ENCODE measurements at regions not wholly inside any gene's neighbourhood (a gene's known extent, or its start where the extent isn't known, plus 50 kb on each side); places are given as distances from the start of the nearest gene placed in this dataset.
A peak's percentile ranks its signal among the peaks of the same experiment; 100 is the strongest.
"Not testable (repeated sequence)": the region's sequence is repeated elsewhere in the genome, so short reads cannot be mapped to it uniquely, and the experiment has no call there.

DNA sequence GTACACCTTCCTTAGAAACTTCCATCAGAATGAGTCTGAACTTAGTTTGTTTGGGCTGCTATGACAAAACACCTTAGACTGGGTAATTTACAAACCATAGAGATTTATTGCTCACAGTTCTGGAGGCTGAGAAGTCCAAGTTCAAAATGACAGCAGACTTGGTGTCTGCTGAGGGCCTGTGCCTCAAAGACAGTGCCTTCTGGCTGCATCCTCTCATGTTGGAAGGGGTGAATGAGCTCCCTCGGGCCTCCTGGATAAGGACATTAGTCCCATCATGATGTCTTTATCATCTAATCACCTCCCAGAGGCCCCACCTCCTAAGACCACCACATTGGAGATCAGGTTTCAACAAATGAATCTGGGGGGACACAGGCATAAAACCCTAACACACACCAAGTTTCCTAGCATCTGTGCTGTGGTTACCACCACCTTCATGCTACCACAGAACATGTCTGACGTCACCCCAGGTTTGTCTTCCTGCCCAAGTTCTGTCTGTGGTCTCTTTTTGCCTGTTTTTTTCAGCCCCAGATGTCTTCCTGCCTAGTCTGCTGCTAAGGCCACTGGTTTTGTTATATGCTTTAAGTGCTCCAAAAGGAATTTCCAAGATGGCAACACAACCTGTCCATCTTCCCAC is 150.9 kb upstream of the COBL start:
- DNase-seq = no peak

GRCh38 chr7:51459809-51460208 is 143.2 kb upstream of the COBL start:
- DNase-seq = no peak

GRCh38 chr7:51458693-51459092 is 142.1 kb upstream of the COBL start:
- DNase-seq = no peak

- no peak for DNase-seq
These were observed 140.5 kb upstream of the COBL start for GRCh38 chr7:51457079-51457478.

GRCh38 chr7:51456431-51457060 is 139.9 kb upstream of the COBL start:
- DNase-seq = no peak

- DNase-seq = no peak
These were observed 139.3 kb upstream of the COBL start for GRCh38 chr7:51455948-51456347.

DNA sequence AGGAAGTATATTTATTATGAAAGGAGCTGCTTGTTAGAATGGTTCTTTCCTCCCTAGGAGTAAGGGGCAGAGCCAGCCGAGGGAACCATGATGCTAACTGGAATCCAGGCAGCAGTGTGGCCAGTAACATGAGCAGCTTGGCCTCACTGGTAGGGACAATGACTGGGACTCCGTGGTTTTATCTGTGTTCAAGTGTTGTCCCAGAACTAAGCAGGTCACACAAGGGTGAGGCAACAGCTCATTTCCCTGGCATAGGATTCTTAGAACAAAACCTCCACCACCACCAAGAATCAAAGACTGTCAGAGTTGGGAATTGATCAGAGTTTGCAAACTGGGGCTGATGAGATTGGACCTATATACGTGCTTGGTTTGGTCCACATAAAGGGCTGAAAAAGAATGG is 138.9 kb upstream of the COBL start:
- DNase-seq = no peak

- no peak for DNase-seq
These were observed 138.5 kb upstream of the COBL start for GRCh38 chr7:51455086-51455485.

GRCh38 chr7:51452694-51453093 is 136.1 kb upstream of the COBL start:
- DNase-seq = no peak

GRCh38 chr7:51451751-51452476 is 135.3 kb upstream of the COBL start:
- DNase-seq = no peak

- no peak for DNase-seq
These were observed 133.9 kb upstream of the COBL start for GRCh38 chr7:51450541-51450940.

- no peak for DNase-seq
These were observed 130.2 kb upstream of the COBL start for GRCh38 chr7:51446785-51447184.

GRCh38 chr7:51446356-51446755 is 129.7 kb upstream of the COBL start:
- no peak for DNase-seq

DNA sequence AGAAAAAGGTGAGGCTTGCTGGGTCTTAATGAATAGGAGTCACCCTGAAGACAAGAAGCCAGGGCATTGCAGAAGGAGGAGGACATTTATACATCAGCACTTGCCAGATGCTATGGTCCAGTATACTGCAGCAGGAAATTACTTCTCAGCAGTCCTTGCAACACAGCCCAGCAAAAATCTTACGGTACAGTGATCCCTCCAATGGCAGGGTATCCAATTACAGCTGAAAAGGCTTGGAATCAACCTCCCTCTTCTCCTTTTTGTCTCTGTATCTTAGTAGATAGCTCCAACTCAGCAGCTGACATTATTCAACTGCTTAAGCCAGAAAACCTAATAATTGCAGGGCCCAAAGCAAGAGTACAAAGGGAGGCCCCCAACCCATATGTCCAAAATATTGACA is 128.3 kb upstream of the COBL start:
- no peak for DNase-seq

- peak; percentile 69 for DNase-seq
These were observed 114.0 kb upstream of the COBL start for GRCh38 chr7:51430480-51431086.

GRCh38 chr7:51428217-51428887 is 111.7 kb upstream of the COBL start:
- no peak for DNase-seq

DNA sequence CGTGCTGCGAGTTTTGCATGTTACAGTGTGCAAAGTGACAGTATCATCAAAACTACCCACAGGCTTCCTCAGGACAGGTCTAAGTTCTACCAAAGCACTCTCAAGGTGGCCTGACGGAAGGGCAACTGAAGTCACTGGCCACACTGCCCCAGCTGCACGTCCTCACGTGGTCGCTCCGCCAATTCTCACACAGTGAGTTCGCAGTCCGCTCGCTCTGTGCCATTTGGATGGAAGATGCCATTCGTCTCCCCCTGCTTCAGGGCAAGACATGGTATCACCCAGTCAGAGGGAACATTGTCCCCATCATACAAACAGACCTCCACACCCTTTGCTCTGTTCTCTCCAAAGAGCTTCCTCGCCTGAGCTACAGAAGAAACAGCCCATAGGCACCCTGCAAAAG is 109.6 kb upstream of the COBL start:
- no peak for DNase-seq

DNA sequence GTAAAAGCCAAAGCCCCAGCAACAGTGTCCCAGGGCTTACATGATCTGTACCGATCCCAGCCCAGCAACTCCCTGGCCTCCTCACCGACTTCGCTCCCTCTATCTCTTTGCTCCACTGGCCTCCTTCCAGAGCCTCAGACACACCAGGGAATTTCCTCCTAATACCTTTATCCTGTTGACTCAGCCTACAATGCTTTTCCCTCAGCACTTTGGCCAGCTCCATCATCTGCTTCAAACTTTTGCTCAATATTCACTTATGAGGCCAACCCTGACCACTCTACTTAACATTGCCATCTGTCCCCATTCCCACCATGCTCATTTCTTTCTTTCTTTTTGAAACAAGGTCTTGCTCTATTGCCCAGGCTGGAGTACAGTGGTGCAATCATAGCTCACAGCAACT is 93.3 kb upstream of the COBL start:
- DNase-seq = not testable (repeated sequence)

GRCh38 chr7:51397608-51398007 is 81.0 kb upstream of the COBL start:
- DNase-seq = not testable (repeated sequence)

DNA sequence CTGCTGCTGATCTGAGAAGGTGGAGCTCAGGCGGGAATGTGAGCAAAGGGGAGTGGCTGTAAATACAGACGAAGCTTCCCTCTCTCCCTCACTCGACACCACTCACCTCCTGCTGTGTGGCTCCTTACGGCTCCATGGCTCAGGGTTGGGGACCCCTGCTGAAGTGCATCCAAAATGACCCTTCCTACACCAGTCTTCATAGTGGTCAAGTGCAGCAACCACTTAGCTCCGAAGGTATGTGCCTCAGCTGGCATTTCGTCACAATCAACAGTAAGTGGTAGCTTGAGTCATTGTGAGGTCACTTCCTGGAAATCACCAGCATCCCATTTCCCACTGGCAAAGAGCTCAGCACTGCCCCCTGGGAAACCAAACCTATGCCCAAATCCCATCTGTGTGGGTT is 76.4 kb upstream of the COBL start:
- not testable (repeated sequence) for DNase-seq

GRCh38 chr7:51389952-51390351 is 73.3 kb upstream of the COBL start:
- DNase-seq = not testable (repeated sequence)

- DNase-seq = not testable (repeated sequence)
These were observed 72.7 kb upstream of the COBL start for GRCh38 chr7:51389216-51389812.

DNA sequence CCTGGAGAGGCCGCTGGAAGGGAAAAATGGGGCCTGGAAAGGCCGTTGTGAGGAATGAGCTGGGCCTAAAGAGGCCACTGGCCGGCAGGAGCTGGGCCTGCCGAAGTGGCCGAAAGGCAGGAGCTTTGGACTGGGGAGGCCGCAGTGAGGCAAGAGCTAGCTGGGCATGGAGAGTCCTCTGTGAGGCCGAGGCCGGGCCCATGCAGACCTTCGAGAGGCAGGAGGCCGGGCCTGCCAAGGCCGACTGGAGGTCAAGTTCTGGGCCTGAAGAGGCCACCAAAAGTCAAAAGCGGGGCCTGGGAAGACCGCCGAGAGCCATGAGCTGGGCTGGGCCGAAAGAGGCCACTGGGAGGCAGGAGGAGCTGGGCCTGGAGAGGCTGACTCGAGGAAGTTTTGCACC is 71.6 kb upstream of the COBL start:
- DNase-seq = not testable (repeated sequence)

Measured in right forelimb (tissue), 1 donor.